GM19239 (cell line): ENCODE measurements at regions not wholly inside any gene's neighbourhood (a gene's known extent, or its start where the extent isn't known, plus 50 kb on each side); places are given as distances from the start of the nearest gene placed in this dataset.
A peak's percentile ranks its signal among the peaks of the same experiment; 100 is the strongest.
"Not testable (repeated sequence)": the region's sequence is repeated elsewhere in the genome, so short reads cannot be mapped to it uniquely, and the experiment has no call there.

Experiments used
- DNase-seq: peaks from one replicate; pipeline ENCODE4 v3.0.0; 2011; ENCODE audit warnings: low spot score; ENCODE audit not compliant: insufficient read length
- FAIRE-seq: peaks from 2 replicates; lab custom pipeline; 2011; peaks lifted over from hg19 to GRCh38; lab: Jason Lieb, UNC

DNA sequence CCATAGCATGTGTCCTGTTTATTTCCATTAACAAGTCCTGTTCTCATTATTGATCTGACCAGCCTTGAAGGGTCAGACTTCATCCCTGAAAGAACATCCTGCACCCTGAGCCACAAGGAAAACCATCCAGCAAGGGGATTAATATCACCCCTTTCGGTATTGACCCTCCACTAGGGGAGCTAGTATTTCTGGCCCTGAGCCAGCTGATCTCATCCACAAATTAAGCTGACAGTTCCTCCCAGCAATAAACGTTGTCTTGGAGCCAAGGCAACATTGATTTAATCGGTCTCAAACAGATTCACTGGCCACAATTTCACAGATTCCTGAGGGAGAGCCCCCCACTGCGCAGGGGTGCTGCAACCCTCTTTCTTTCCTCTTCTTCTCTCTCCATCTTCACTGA lies 353.1 kb upstream of the FANCL start:
- FAIRE-seq: no peak
- DNase-seq: no peak

DNA sequence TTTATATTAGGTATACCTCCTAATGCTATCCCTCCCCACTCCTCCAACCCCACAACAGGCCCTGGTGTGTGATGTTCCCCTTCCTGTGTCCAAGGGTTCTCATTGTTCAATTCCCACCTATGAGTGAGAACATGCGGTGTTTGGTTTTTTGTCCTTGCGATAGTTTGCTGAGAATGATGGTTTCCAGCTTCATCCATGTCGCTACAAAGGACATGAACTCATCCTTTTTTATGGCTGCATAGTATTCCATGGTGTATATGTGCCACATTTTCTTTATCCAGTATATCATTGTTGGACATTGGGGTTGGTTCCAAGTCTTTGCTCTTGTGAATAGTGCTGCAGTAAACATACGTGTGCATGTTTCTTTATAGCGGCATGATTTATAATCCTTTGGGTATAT lies 345.1 kb upstream of the FANCL start:
- not testable (repeated sequence) for DNase-seq, FAIRE-seq

- no peak for DNase-seq
- no peak for FAIRE-seq
These were observed 344.1 kb upstream of the FANCL start for GRCh38 chr2:58585233-58585632.

DNA sequence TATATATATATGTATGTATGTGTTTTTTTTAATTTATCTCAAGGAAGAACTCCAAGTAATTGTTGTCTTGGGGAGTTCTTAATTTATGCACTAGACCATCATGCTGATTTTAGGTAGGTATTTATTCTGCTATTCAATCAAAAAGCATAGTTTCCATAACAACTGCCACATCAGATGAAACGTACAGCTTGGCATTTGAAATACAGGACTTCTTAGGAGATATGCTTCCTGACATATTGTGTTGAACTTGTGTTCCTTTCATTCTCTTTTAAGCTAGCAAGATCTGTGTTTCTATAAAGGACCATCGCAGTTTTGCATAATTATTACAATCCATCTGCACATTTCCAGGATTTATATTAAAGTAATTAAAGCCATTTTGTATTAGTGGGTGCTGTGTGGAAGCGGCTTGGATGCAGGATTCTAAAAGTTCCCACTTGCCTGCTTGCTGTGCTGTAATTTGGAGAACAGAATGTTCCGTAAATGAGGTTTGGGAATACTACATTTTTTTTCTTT lies 343.5 kb upstream of the FANCL start:
- DNase-seq (no peak), FAIRE-seq (no peak)

DNA sequence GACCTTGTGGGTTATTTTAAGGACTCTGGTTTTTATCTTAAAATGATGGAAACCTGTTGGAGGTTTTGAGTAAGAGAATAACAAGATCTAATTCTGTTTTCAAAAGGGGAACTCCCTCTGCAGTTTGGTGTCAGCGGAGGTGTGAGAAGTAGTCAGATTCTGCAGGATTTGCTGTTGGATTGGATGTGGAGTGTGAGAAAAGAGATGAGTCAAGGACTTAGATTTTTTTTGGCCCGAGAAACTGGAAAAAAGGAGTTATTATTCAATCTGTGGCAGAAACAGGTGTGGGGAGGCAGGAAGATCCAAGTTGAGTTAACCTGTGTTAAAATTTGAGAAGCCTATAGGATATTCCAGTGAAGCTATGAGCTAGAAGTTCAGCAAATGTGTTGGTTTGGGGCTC lies 337.2 kb upstream of the FANCL start:
- no peak for FAIRE-seq

GRCh38 chr2:58574873-58575272 lies 333.7 kb upstream of the FANCL start:
- no peak for FAIRE-seq

More for the DNA sequence above, 337.2 kb upstream of the FANCL start:
- DNase-seq: no peak

GRCh38 chr2:58572731-58573130 lies 331.6 kb upstream of the FANCL start:
- DNase-seq (no peak), FAIRE-seq (no peak)

More at GRCh38 chr2:58574873-58575272, 333.7 kb upstream of the FANCL start:
- no peak for DNase-seq

DNA sequence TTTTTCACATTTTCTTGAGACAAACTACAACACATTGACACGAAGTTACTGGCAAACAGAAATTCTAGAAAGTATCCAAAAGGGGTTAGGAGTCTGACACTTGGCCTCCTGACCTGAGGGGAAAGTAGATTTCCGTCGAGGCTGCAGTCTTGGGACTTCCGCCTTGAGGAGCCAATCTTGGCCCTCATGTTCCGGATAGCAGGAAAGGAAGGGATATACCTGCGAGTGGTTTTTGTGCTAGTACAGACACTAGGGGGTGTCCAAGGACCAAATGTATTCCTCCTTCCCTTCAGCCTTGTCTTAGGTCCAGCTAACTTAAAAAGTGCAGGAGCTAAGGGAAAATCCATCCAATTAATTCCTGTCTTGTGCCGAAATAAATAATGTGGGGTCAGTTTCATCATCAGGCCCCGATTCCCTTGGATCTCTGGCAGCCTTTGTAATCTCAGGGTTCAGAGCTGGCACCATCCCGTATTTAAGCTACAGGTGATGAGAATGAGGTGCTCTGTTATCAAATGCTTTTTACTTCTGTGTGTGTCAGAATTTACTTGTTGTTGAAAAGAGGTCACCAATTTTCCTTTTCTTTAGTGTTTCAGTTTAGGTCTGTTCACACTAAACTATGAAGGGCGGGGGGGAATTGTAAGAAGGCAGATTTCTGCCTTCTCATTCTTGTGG lies 330.2 kb upstream of the FANCL start:
- FAIRE-seq (peak; percentile 86), DNase-seq (peak; percentile 4)

GRCh38 chr2:58569475-58570185 lies 328.5 kb upstream of the FANCL start:
- no peak for DNase-seq

DNA sequence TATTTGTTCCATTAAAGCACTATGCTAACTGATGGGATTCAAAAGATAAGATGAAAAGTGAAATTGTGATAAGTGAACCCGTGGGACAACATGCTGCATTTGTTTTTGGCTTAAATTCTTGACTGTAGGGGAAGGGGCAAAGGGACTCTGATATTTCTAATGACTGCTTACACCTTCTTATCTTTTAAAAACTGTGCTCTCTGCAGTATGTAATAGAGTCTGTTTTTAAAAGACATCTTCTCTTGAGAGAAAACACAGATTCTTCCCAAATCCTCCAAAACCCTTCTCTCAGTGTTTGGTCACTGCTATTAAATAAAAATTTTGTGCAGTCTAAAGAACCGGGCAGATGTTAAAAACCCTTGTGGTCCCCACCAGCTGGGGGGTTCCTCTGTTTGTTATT lies 327.8 kb upstream of the FANCL start:
- no peak for FAIRE-seq

More at GRCh38 chr2:58569475-58570185, 328.5 kb upstream of the FANCL start:
- FAIRE-seq: no peak

GRCh38 chr2:58562276-58562675 lies 321.2 kb upstream of the FANCL start:
- FAIRE-seq: no peak
- DNase-seq: no peak

More for the DNA sequence above, 327.8 kb upstream of the FANCL start:
- no peak for DNase-seq

- DNase-seq (no peak), FAIRE-seq (no peak)
These were observed 319.4 kb upstream of the FANCL start for GRCh38 chr2:58560531-58560930.

DNA sequence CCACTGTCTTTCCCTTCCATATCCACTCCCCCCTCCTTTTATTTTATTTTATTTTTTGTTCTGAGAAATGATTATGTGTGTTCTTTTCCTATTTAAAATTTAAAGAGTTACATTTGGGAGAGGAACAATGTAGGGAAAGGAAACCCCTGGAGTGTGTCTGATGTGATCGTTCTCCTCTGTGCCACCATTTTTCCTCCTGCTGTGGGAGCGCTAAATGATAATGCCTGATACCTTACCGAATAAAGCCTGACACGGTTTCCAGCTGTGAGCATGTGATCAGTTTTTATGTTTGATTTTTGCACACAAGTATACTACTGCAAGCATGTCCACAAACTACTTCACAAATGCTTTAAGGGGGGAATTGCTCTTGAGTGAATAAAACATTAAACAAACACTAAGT lies 317.8 kb upstream of the FANCL start:
- no peak for FAIRE-seq
- DNase-seq: no peak

- DNase-seq: no peak
- no peak for FAIRE-seq
These were observed 316.1 kb upstream of the FANCL start for GRCh38 chr2:58557176-58557575.

DNA sequence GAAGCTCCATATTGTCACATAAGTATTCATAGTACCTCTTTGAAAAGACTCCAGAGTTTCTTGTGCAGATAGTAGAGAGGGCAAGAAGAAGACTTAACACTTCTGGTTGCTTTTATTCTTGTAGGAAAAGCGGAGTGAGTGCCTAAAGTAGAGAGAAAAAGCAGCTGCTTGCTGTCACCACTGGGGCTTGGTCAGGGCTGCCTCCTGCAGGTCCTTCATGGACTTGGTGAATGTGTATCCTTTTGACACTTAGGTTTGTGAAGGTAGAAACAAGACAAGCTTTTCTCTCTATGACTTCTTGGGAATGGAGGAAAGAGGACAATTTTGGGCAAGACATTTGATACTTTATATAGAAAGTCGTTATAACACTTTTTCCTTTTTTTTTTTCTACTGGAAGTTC lies 312.8 kb upstream of the FANCL start:
- no peak for DNase-seq
- FAIRE-seq: no peak

DNA sequence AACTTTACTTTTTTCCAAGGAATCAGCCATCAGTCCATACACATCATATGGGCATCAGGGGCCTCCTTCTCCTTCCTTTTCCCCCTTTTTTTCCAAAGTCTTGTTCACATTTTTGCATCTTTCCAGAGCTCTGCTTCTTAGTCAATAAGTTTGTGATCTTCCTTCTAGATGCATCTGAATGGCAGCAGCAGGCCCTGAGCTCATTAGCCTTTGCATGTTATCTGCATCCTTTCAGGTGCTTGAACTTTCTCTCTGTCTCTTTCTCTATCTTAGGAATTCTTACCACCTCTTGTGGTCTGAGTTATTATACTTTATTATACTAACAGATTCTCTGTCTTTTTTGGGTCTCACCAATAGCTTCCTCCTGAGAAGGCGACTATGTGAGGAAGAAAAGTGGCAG lies 312.4 kb upstream of the FANCL start:
- FAIRE-seq: no peak

GRCh38 chr2:58545300-58546280 lies 304.5 kb upstream of the FANCL start:
- FAIRE-seq: no peak
- DNase-seq: no peak

More for the DNA sequence above, 312.4 kb upstream of the FANCL start:
- no peak for DNase-seq

GRCh38 chr2:58543442-58543841 lies 302.3 kb upstream of the FANCL start:
- FAIRE-seq (no peak), DNase-seq (no peak)

GRCh38 chr2:58541511-58541910 lies 300.4 kb upstream of the FANCL start:
- no peak for FAIRE-seq
- DNase-seq: no peak

DNA sequence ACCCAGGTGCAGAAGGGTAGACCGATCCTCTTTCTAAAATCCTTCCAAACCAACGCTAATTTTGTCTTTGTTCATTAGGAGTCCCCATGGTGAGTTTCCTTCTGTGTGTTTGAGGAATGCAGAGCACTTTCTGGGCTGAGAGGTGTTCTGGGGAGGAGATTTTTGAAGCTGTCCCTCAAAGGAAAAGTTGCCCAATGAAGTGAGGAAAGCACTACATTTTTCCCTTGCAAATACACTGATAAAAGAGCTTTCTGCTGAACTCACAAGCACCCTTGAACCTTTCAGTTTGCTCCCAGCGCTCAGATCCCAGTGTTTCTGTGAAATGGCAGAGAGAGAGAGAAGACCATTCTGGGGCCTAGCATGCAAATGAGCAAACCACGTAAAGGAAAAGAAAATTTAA lies 299.6 kb upstream of the FANCL start:
- FAIRE-seq: no peak
- DNase-seq: no peak
